B cell (primary cell): ENCODE measurements at regions not wholly inside any gene's neighbourhood (a gene's known extent, or its start where the extent isn't known, plus 50 kb on each side); places are given as distances from the start of the nearest gene placed in this dataset.

ENCODE experiments used
- ATAC-seq: fragments of 200-7000 bp; cut with Tn5 transposase; one replicate; pipeline ENCODE4 v1.10.0; 2021; ENCODE audit warnings: low read depth, mild to moderate bottlenecking, moderate number of reproducible peaks, moderate library complexity
- CTCF ChIA-PET: fragments of 350-600 bp; sonication (Branson Sonifier 250); formaldehyde crosslinking; loops from one replicate; lab custom pipeline; 2021; ENCODE audit warnings: antibody characterized with exemption, inconsistent platforms; lab: Charles Lee
- POLR2A ChIA-PET: fragments of 350-600 bp; sonication (Branson Sonifier 250); formaldehyde crosslinking; loops from one replicate; lab custom pipeline; 2021; ENCODE audit warnings: antibody characterized with exemption; lab: Charles Lee
- DNase-seq: peaks from one replicate; pipeline ENCODE4 v3.0.0; 2013
- H2AFZ ChIP-seq: 2 replicates; pipeline ENCODE4 v1.6.1; 2012; ENCODE audit warnings: mild to moderate bottlenecking, low read depth, low read length; ENCODE audit not compliant: insufficient read depth, poor library complexity, severe bottlenecking
- H3K27ac ChIP-seq, 2 donors: 1 replicate in 1 of 2; 2 replicates in 1 of 2; pipeline ENCODE4 v1.5.1; 2012 to 2013; ENCODE audit warnings: low read length in 2 of 2, mild to moderate bottlenecking in 2 of 2, moderate library complexity in 1 of 2
- H3K27me3 ChIP-seq, 4 experiments: fragments of 200-600 bp in 1 of 4; sonication (generic) in 1 of 4; replicated peaks in 1 of 4; 1 replicate in 2 of 4; 2 replicates in 2 of 4; pipeline versions ENCODE4 v1.6.1 to v1.7.0; 2013 to 2016; ENCODE audit warnings: low read length in 3 of 4, mild to moderate bottlenecking in 2 of 4, mixed read lengths in 1 of 4, moderate library complexity in 1 of 4; ENCODE audit not compliant: insufficient read depth in 4 of 4, control insufficient read depth in 3 of 4; ENCODE audit errors: control extremely low read depth in 1 of 4
- H3K36me3 ChIP-seq, 2 experiments: replicated peaks in 1 of 2; 1 replicate in 1 of 2; 2 replicates in 1 of 2; pipeline versions ENCODE4 v1.6.1 to v1.7.1; 2013; ENCODE audit warnings: low read length in 1 of 2; ENCODE audit not compliant: insufficient read depth in 2 of 2, control insufficient read depth in 1 of 2; ENCODE audit errors: control extremely low read depth in 1 of 2, extremely low read depth in 1 of 2
- H3K4me1 ChIP-seq, 2 donors: fragments of 200-600 bp in 1 of 2; sonication (generic) in 1 of 2; 1 replicate in 1 of 2; 2 replicates in 1 of 2; pipeline versions ENCODE4 v1.5.1 to v1.6.1; 2013 to 2017; ENCODE audit warnings: low read length in 2 of 2; ENCODE audit not compliant: control insufficient read depth in 2 of 2, insufficient read depth in 2 of 2
- H3K4me2 ChIP-seq: replicated peaks from 2 replicates; pipeline ENCODE3; 2012; ENCODE audit warnings: mild to moderate bottlenecking, low read depth, low read length; ENCODE audit not compliant: poor library complexity, severe bottlenecking
- H3K4me3 ChIP-seq, 5 experiments: fragments of 200-600 bp in 1 of 5; sonication (generic) in 1 of 5; 1 replicate in 3 of 5; 2 replicates in 2 of 5; pipeline versions ENCODE4 v1.5.1 to v1.7.0; 2011 to 2016; ENCODE audit warnings: low read length in 4 of 5, mild to moderate bottlenecking in 4 of 5, low read depth in 2 of 5, control low read depth in 1 of 5, moderate library complexity in 1 of 5; ENCODE audit not compliant: insufficient read depth in 1 of 5; ENCODE audit errors: control extremely low read depth in 1 of 5, extremely low read depth in 1 of 5
- H3K79me2 ChIP-seq: fragments of 200-600 bp; sonication (generic); one replicate; pipeline ENCODE4 v1.6.0; 2016; ENCODE audit warnings: low read length; ENCODE audit not compliant: control insufficient read depth, insufficient read depth
- H3K9ac ChIP-seq: fragments of 200-600 bp; sonication (generic); 2 replicates; pipeline ENCODE4 v1.6.1; 2017; ENCODE audit warnings: mild to moderate bottlenecking, low read length, moderate library complexity
- H3K9me3 ChIP-seq, 3 donors: one replicate each; pipeline versions ENCODE4 v1.6.1 to v1.7.1; 2013; ENCODE audit warnings: low read length in 2 of 3; ENCODE audit not compliant: control insufficient read depth in 2 of 3, insufficient read depth in 1 of 3; ENCODE audit errors: control extremely low read depth in 1 of 3
- H4K20me1 ChIP-seq: 2 replicates; pipeline ENCODE4 v1.6.0; 2012; ENCODE audit warnings: mild to moderate bottlenecking, low read length; ENCODE audit not compliant: insufficient read depth, control insufficient read depth, poor library complexity, severe bottlenecking
- H3K27ac Mint-ChIP-seq: one replicate; pipeline ENCODE4 v1.8.0; 2021; ENCODE audit warnings: mixed read lengths
- H3K27me3 Mint-ChIP-seq: one replicate; pipeline ENCODE4 v1.8.0; 2021; ENCODE audit warnings: mixed read lengths
- H3K4me1 Mint-ChIP-seq: one replicate; pipeline ENCODE4 v1.8.0; 2021; ENCODE audit warnings: mixed read lengths
- H3K4me3 Mint-ChIP-seq: one replicate; pipeline ENCODE4 v1.8.0; 2021; ENCODE audit warnings: mixed read lengths
- H3K9me3 Mint-ChIP-seq: one replicate; pipeline ENCODE4 v1.8.0; 2022; ENCODE audit warnings: mixed read lengths; ENCODE audit not compliant: insufficient read depth
- CTCF ChIP-seq: fragments of 200-600 bp; IDR thresholded peaks from one replicate; pipeline ENCODE4 v1.8.0; 2022; ENCODE audit warnings: antibody characterized with exemption, mild to moderate bottlenecking
- EZH2 ChIP-seq: IDR thresholded peaks from 2 replicates; pipeline ENCODE4 v1.6.1; 2012; ENCODE audit warnings: borderline replicate concordance, low read depth, mild to moderate bottlenecking, moderate library complexity, low read length; ENCODE audit not compliant: insufficient read depth, poor library complexity, severe bottlenecking
- WGBS: methylation state at CpG from one replicate; pipeline ENCODE4 v1.1.5; 2013; ENCODE audit warnings: missing lambda C conversion rate; ENCODE audit not compliant: insufficient coverage; 5-methylcytosine and 5-hydroxymethylcytosine counted together
- intact Hi-C: fragments of 100-400 bp; cut with micrococcal nuclease; formaldehyde crosslinking; loops from one replicate; pipeline ENCODE4 v1.10.0; 2022

- CTCF ChIA-PET: no interaction called here
- no peak overlapping the region for H3K27ac ChIP-seq
- H3K9me3 ChIP-seq: no peaks in the 10 kb centered on the region
- H2AFZ ChIP-seq: no peak overlapping the region
- Mint-ChIP-seq H3K27ac (no peak overlapping the region), H3K9me3 (peaks cover 5% of the 10 kb centered on the region), H3K4me1 (no peaks in the 10 kb centered on the region), H3K27me3 (no peaks in the 10 kb centered on the region), H3K4me3 (no peak overlapping the region)
- H3K36me3 ChIP-seq: no peaks in the 10 kb centered on the region
- POLR2A ChIA-PET: no interaction called here
- H4K20me1 ChIP-seq: no peaks in the 10 kb centered on the region
- WGBS: no CpG with 5 or more reads among the region's 2 CpGs
- ATAC-seq (no peak), DNase-seq (no peak)
- intact Hi-C loops: no loop called here
- no peak overlapping the region for H3K4me2 ChIP-seq
- H3K27me3 ChIP-seq: no peaks in the 10 kb centered on the region
- TF ChIP-seq CTCF (no peak), EZH2 (no peak)
- H3K4me1 ChIP-seq: no peaks in the 10 kb centered on the region
- H3K79me2 ChIP-seq: no peaks in the 10 kb centered on the region
- H3K9ac ChIP-seq: no peak overlapping the region
- no peak overlapping the region for H3K4me3 ChIP-seq
Measured at GRCh38 chr7:68671671-68672070, 926.6 kb upstream of the AUTS2 start.

GRCh38 chr7:68674826-68675225, 923.4 kb upstream of the AUTS2 start:
- no peak for ATAC-seq
- Histone ChIP-seq H3K27ac (no peak overlapping the region), H3K4me3 (no peak overlapping the region)

More at GRCh38 chr7:68674826-68675225, 923.4 kb upstream of the AUTS2 start:
- POLR2A ChIA-PET: no interaction called here
- no peak overlapping the region for H3K4me3 Mint-ChIP-seq
- no peaks in the 10 kb centered on the region for H3K27me3 ChIP-seq
- H4K20me1 ChIP-seq: no peaks in the 10 kb centered on the region
- no peak for DNase-seq
- H3K27ac Mint-ChIP-seq: no peak overlapping the region
- WGBS: no CpG with 5 or more reads among the region's 3 CpGs
- no peaks in the 10 kb centered on the region for H3K36me3 ChIP-seq
- TF ChIP-seq CTCF (no peak), EZH2 (no peak)
- CTCF ChIA-PET: no interaction called here
- H3K27me3 Mint-ChIP-seq: no peaks in the 10 kb centered on the region
- H3K79me2 ChIP-seq: no peaks in the 10 kb centered on the region
- H3K9me3 ChIP-seq: no peaks in the 10 kb centered on the region
- no peaks in the 10 kb centered on the region for H3K9me3 Mint-ChIP-seq
- H3K4me1 Mint-ChIP-seq: no peaks in the 10 kb centered on the region
- no peak overlapping the region for H3K9ac ChIP-seq
- H3K4me1 ChIP-seq: no peaks in the 10 kb centered on the region
- H3K4me2 ChIP-seq: no peak overlapping the region
- H2AFZ ChIP-seq: no peak overlapping the region
- intact Hi-C loops: no loop called here
